Posterior cingulate gyrus (tissue), 11 donors: ENCODE measurements at regions not wholly inside any gene's neighbourhood (a gene's known extent, or its start where the extent isn't known, plus 50 kb on each side); places are given as distances from the start of the nearest gene placed in this dataset.

ENCODE experiments used
- DNase-seq, 10 donors: peaks; one replicate each; pipeline versions ENCODE4 v3.0.0 to v3.0.0-alpha.2; 2020 to 2021; ENCODE audit warnings: mixed read lengths in 3 of 10
- intact Hi-C: fragments of 100-400 bp; cut with DNase I; formaldehyde crosslinking; loops from one replicate; pipeline ENCODE4 v1.15.1; 2023

DNA sequence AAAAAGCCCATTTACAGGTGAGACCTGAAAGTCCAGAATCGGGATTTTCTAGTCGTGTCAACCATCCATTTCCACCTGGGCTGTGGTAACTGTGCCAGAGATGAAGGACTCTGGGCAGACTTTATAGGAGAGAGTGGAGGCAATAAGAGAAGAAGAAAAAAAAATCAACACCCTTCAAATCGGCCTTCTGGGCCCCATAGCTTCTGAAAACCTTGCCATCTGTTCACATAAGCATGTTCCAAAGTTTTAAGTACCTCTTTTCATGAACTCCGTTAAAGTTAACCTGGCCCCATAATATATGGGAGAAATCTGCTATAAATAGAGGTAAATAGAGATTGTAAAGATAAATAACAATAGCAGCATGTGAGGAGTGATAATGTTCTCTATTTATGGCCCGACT lies 470.5 kb downstream of the MIAT start:
- DNase-seq: no peak
- intact Hi-C loops: no loop called here

GRCh38 chr22:27128461-27129085 lies 471.2 kb downstream of the MIAT start:
- DNase-seq: peak in 8 of 10 donors; percentile 30 to 86 (median 48)
- intact Hi-C loops: no loop called here

DNA sequence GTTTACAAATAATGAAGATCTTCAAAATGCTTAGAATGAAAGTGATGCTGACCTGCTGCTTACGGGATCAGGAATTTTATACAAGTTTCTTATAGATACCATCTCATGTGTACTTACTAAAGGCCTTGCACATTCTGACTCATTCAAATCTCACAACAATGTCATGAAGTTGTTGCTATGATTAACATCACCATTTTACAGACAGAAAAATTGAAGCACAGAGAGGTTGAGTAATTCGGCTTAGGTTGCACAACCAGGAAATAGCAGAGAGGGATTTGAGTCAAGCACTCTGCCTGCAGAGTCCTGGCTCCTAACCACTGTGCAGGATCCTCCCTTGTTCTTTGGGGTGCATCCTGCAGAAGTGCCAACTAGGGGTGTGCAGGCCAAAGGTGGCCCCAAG lies 471.9 kb downstream of the MIAT start:
- DNase-seq: no peak
- intact Hi-C loops: no loop called here

DNA sequence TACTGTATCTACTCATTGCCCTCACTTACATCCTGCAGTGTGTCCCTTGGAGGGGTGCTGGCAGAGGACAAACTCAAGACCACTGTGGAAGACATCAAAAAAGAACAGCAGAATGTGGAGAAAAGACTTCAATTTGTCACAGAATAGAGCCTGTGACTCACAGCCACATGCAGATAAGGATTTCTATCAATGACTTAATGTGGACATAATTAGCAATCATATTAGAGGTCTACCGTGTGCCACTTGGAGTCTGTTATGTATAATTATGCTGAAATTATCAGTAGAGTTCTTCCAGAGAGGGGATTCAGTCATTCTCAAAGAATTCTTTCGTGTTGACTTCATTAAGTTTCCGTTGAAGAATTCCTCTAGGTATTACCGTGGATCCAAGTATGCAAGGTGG lies 473.5 kb downstream of the MIAT start:
- intact Hi-C loops: no loop called here
- DNase-seq: no peak

DNA sequence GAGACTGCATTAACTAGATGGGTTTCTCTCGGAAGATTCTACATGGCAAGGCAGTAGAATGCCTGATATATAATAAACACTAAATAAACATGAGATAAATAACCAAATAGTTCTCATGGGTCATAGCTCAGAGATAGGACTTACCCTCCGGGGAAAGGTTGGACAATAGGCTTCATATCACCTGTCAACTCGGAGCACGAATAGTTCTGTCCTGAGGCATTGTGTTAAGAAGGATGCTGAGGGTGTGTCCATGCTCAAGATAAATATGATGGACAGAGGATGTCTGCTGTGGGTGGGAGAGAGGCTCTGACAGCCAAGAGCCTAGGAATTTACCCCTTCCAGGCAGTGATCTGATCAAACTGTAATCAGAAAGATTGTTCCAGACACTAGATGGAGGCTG lies 474.0 kb downstream of the MIAT start:
- DNase-seq: no peak
- intact Hi-C loops: no loop called here

DNA sequence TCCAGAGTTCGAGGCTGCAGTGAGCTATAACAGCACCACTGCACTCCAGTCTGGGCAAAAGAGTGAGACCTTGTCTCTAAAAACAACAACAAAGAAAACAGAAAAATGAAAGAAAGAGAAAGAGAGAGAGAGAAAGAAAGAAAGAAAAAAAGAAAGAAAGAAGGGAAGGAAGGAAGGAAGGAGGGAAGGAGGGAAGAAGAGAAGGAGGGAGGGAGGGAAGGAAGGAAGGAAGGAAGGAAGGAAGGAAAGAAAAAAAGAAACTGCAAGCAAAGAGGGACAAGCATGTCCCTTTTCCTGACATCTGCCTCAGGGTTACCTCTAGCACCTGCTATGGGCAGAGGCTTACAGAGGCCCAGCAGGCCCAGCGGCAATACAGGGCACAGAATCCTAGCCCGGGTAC lies 475.0 kb downstream of the MIAT start:
- DNase-seq: no peak
- intact Hi-C loops: no loop called here

GRCh38 chr22:27133019-27133431 lies 475.6 kb downstream of the MIAT start:
- DNase-seq: no peak
- intact Hi-C loops: no loop called here

- no peak for DNase-seq
- intact Hi-C loops: no loop called here
These were observed 476.4 kb downstream of the MIAT start for GRCh38 chr22:27133681-27134314.

- intact Hi-C loops: no loop called here
- no peak for DNase-seq
These were observed 476.9 kb downstream of the MIAT start for GRCh38 chr22:27134315-27134701.

DNA sequence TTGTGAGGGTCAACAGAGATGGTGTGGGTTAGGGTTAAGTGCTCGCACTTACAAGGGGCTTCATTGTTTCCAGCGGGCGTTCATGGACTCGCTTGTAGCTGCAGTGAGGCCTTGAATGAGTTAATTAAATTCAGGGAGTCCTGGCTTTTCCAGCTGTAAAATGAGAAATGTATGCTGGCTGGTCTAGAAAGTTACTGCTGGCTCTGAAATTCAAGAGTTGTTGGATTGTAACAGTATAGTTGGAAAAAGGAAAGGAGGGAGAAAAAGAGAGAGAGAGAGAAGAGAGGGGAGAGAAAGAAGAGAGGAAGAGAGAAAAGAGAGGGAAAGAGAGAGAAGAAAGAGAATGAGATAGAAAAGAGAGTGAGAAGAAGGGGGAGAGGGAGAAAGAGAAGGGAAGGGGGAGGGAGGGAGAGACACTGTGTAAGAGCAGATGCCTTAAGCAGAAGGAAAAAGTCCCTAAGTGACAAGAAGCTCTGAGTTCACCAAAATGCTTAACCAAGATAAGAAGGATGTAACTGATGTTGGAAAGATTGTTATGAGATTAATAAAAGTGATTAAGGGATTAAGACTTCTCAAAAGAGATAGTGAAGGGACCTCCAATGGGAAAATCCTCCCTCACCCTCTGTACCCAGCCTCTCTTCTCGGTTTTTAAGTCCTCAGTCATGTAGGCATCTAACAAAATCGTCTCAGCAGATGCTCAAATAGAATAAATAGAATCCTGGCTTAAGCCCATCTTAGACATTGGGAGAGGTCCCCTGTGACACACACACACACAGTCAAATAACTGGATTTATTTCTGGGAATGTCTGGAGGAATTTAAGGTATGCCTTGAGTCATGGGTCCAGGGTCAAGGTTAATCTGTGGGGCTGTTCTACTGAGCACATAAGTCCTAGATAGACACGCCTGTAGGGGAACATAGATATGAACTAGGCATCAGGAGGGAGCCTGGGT lies 477.9 kb downstream of the MIAT start:
- intact Hi-C loops: no loop called here
- no peak for DNase-seq

GRCh38 chr22:27136596-27136995 lies 479.2 kb downstream of the MIAT start:
- intact Hi-C loops: no loop called here
- no peak for DNase-seq

DNA sequence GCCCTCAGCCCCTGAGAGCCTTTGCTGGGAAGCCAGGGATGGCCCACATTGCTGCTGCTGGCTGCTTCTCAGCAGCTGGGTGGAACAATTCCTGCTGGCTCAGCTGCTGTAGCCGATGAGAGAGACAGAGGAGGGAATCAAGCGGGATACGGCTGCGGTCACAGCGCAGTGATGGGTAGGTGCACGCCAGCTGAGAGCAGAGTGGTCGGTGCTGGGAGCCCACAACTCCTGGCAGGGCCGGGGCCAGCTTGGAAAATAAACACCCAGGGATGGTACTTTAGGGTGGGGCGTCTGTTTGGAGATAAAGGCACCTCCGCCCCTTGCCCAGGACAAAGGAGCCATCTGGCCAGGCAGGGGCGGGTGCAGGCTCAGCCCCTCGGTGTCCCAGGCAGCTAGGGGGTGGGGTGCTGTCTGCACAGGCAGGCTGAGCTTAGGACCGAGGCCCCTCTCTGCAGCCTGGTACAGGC lies 480.5 kb downstream of the MIAT start:
- DNase-seq: peak in 6 of 10 donors; percentile 8 to 89 (median 51)
- intact Hi-C loops: no loop called here

DNA sequence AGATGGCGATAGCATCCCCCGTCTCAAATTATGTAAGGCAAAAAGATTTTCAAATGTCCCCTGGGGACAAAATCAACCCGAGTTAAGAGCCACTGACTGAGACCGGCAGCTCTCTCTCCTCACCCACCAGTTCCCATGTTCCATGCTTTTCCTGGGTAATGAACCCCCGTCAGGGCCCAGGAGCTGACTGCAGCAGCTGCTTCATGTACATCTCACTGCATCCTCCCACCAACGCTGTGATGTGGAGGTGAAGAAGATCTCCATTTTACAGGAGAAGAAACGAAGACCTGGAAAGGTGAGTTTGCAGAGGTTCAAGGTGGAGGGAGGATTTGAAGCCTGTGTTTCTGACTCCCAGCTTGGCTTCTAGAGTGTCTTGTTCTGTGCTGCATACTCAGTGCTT lies 481.1 kb downstream of the MIAT start:
- intact Hi-C loops: no loop called here
- no peak for DNase-seq

- intact Hi-C loops: no loop called here
- DNase-seq: no peak
These were observed 482.6 kb downstream of the MIAT start for GRCh38 chr22:27139935-27140511.

DNA sequence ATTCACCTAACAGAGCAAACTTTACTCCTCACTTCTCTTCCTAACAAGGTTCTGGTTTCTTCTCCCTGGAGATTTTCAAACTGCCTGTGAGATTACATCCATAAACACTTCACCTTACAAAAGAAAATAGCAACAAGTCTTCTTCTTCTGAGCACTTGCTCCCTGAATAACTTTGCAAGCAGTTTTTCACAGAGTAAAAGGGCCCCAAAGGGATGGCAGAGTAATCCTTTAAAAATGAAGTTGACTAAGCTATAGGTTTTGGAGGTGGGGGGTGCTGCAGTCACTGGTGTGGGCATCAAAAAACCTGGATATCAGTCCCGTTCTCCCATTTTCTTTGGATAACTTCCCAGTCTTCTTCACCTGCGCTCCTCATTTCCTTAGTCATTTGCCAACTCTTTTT lies 484.9 kb downstream of the MIAT start:
- intact Hi-C loops: no loop called here
- DNase-seq: no peak

DNA sequence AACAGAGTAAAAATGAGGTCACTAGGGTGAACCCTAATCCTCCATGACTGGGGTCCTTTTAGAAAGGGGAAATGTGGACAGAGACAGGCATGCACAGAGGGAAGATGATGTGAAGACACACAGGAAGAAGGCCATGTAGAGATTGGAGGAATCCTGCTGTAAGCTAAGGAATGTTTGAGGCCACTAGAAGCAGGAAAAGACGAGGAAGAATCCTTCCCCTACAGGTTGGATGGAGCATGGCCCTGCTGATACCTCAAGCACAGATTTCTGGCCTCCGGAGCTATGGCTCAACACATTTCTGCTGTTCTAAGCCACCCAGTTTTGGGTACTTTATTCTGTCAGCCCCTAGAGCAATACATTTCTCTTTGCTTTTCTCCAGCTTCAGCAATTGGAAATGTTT lies 486.9 kb downstream of the MIAT start:
- intact Hi-C loops: no loop called here
- no peak for DNase-seq

DNA sequence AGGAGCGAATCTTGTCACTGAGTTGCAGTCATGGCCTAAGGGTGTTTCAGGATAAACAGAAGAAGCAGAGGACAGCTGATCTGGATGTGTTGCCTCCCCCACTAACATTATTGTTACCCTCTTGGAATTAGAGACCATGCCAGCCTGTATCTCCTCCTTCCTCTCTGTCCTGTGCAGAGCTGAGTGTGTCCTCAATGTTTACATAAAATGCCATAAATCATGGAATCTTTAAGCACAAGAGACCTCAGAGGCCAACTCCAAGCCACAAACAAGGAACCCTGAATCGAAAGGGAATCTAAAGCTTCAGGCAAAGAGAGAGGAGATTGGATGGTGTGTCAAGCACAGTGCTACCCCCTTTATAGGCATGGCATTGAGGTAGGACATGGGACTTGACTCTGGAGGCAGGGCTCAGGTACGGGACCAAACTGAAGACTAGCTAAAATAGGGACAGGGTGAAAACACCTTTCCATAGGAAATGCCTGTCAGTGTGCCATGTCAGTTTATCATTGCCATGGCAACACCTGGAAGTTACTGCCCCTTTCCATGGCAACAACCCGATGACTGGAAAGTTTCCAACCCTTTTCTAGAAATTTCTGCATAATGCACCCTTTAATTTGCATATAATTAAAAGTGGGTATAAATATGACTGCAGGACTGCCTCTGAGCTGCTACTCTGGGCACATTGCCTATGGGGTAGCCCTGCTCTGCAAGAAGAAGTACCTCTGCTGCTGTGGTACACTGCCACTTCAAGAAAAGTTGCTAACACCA lies 489.7 kb downstream of the MIAT start:
- DNase-seq: no peak
- intact Hi-C loops: no loop called here

GRCh38 chr22:27148055-27148454 lies 490.7 kb downstream of the MIAT start:
- intact Hi-C loops: no loop called here
- no peak for DNase-seq

- intact Hi-C loops: no loop called here
- no peak for DNase-seq
These were observed 491.6 kb downstream of the MIAT start for GRCh38 chr22:27148886-27149470.

- intact Hi-C loops: no loop called here
- DNase-seq: no peak
These were observed 492.6 kb downstream of the MIAT start for GRCh38 chr22:27149921-27150543.
